ENCODE measurements at regions not wholly inside any gene's neighbourhood (a gene's known extent, or its start where the extent isn't known, plus 50 kb on each side); places are given as distances from the start of the nearest gene placed in this dataset.

- Histone ChIP-seq H3K9me2 (replicated peaks; ENCODE audit: insufficient read depth, low read length) (no peaks in the 10 kb centered on the region), H3K27ac (ENCODE audit: low read length) (peak overlapping the region; percentile 50; the same call in 1 of the 2 replicates), H3K4me2 (ENCODE audit: low read depth, low read length) (peak overlapping the region; percentile 66), H3K4me1 (ENCODE audit: low read length) (peaks cover 26% of the 10 kb centered on the region), H2AFZ (ENCODE audit: low read length) (peak overlapping the region; percentile 46), H3K4me3 (ENCODE audit: low read length) (peak overlapping the region; percentile 13; the same call in 1 of the 2 replicates), H3F3A (ENCODE audit: insufficient read depth, low read length) (0 out of 2 replicates have a peak, but pooled peaks cover 3% of the 10 kb centered on the region), H3K36me3 (replicated peaks; ENCODE audit: insufficient read depth, low read length) (no peaks in the 10 kb centered on the region), H3K9me3 (replicated peaks; ENCODE audit: insufficient read depth, low read length) (no peaks in the 10 kb centered on the region), H3K79me2 (ENCODE audit: low read length) (no peaks in the 10 kb centered on the region), H4K20me1 (ENCODE audit: insufficient read depth, low read length) (no peaks in the 10 kb centered on the region), H3K27me3 (replicated peaks; ENCODE audit: insufficient read depth, low read length) (no peaks in the 10 kb centered on the region), H3K9ac (ENCODE audit: low read length) (no peak overlapping the region)
- TF ChIP-seq CTCF (IDR thresholded peaks at IDR 0.05; ENCODE audit: low read length): no peak
- TF ChIP-seq EZH2phosphoT487 (IDR thresholded peaks at IDR 0.05; ENCODE audit: low read length): no peak
- no peak for TF ChIP-seq EZH2 (optimal IDR thresholded peaks at IDR 0.05; ENCODE audit: low read depth, low read length)
- peak; percentile 71 for DNase-seq
Measured at GRCh38 chr5:54736003-54736797, 218.6 kb downstream of the SNX18 start.

GRCh38 chr5:54733101-54733500 lies 215.5 kb downstream of the SNX18 start:
- H3K27ac ChIP-seq (ENCODE audit: low read length): no peak overlapping the region
- H3K27me3 ChIP-seq (replicated peaks; ENCODE audit: insufficient read depth, low read length): no peaks in the 10 kb centered on the region
- H3K36me3 ChIP-seq (replicated peaks; ENCODE audit: insufficient read depth, low read length): no peaks in the 10 kb centered on the region
- no peak overlapping the region for H2AFZ ChIP-seq (ENCODE audit: low read length)
- H4K20me1 ChIP-seq (ENCODE audit: insufficient read depth, low read length): no peaks in the 10 kb centered on the region
- no peak overlapping the region for H3K4me2 ChIP-seq (ENCODE audit: low read depth, low read length)
- no peak overlapping the region for H3K4me3 ChIP-seq (ENCODE audit: low read length)
- DNase-seq: no peak
- TF ChIP-seq EZH2phosphoT487 (IDR thresholded peaks at IDR 0.05; ENCODE audit: low read length) (no peak), EZH2 (optimal IDR thresholded peaks at IDR 0.05; ENCODE audit: low read depth, low read length) (no peak), CTCF (IDR thresholded peaks at IDR 0.05; ENCODE audit: low read length) (no peak)
- H3K79me2 ChIP-seq (ENCODE audit: low read length): no peaks in the 10 kb centered on the region
- H3K9me3 ChIP-seq (replicated peaks; ENCODE audit: insufficient read depth, low read length): no peaks in the 10 kb centered on the region
- H3K9me2 ChIP-seq (replicated peaks; ENCODE audit: insufficient read depth, low read length): no peaks in the 10 kb centered on the region
- 0 out of 2 replicates have a peak, but pooled peaks cover 3% of the 10 kb centered on the region for H3F3A ChIP-seq (ENCODE audit: insufficient read depth, low read length)
- H3K9ac ChIP-seq (ENCODE audit: low read length): no peak overlapping the region
- H3K4me1 ChIP-seq (ENCODE audit: low read length): peaks cover 21% of the 10 kb centered on the region

GRCh38 chr5:54732108-54732507 lies 214.5 kb downstream of the SNX18 start:
- Histone ChIP-seq H3K9ac (ENCODE audit: low read length) (no peak overlapping the region), H3K27ac (ENCODE audit: low read length) (no peak overlapping the region), H3K9me3 (replicated peaks; ENCODE audit: insufficient read depth, low read length) (no peaks in the 10 kb centered on the region), H3K4me2 (ENCODE audit: low read depth, low read length) (no peak overlapping the region), H2AFZ (ENCODE audit: low read length) (no peak overlapping the region), H3K4me1 (ENCODE audit: low read length) (peaks cover 17% of the 10 kb centered on the region), H3K4me3 (ENCODE audit: low read length) (no peak overlapping the region), H3K9me2 (replicated peaks; ENCODE audit: insufficient read depth, low read length) (no peaks in the 10 kb centered on the region), H3F3A (ENCODE audit: insufficient read depth, low read length) (0 out of 2 replicates have a peak, but pooled peaks cover 3% of the 10 kb centered on the region), H3K79me2 (ENCODE audit: low read length) (no peaks in the 10 kb centered on the region), H3K27me3 (replicated peaks; ENCODE audit: insufficient read depth, low read length) (no peaks in the 10 kb centered on the region), H4K20me1 (ENCODE audit: insufficient read depth, low read length) (no peaks in the 10 kb centered on the region), H3K36me3 (replicated peaks; ENCODE audit: insufficient read depth, low read length) (no peaks in the 10 kb centered on the region)
- no peak for DNase-seq
- TF ChIP-seq EZH2phosphoT487 (IDR thresholded peaks at IDR 0.05; ENCODE audit: low read length): no peak
- TF ChIP-seq CTCF (IDR thresholded peaks at IDR 0.05; ENCODE audit: low read length): no peak
- TF ChIP-seq EZH2 (optimal IDR thresholded peaks at IDR 0.05; ENCODE audit: low read depth, low read length): no peak
